ENCODE measurements at regions not wholly inside any gene's neighbourhood (a gene's known extent, or its start where the extent isn't known, plus 50 kb on each side); places are given as distances from the start of the nearest gene placed in this dataset.

GRCh38 chr4:107197121-107197520 is 161.0 kb upstream of the DKK2 start:
- H2AFZ ChIP-seq (ENCODE audit: low read length): no peak overlapping the region
- H3K36me3 ChIP-seq (ENCODE audit: control insufficient read depth, insufficient read depth, low read length): no peaks in the 10 kb centered on the region
- H3K9ac ChIP-seq (ENCODE audit: insufficient read depth, low read length): no peak overlapping the region
- H3K4me3 ChIP-seq (replicated peaks in 1 of 4; ENCODE audit: control extremely low read depth in 1 of 4, insufficient read depth in 1 of 4, low read depth in 3 of 4, low read length in 4 of 4): no peak overlapping the region
- no peaks in the 10 kb centered on the region for H3K4me1 ChIP-seq (ENCODE audit: control insufficient read depth, extremely low read depth, insufficient read depth, low read length)
- H3K27ac ChIP-seq (ENCODE audit: insufficient read depth, low read length): no peak overlapping the region
- no peaks in the 10 kb centered on the region for H4K20me1 ChIP-seq (ENCODE audit: control insufficient read depth, extremely low read depth, insufficient read depth, low read length)
- no peaks in the 10 kb centered on the region for H3K27me3 ChIP-seq (ENCODE audit: control insufficient read depth, insufficient read depth, low read length)
- no peak for TF ChIP-seq CTCF (conservative IDR thresholded peaks at IDR 0.05 in 1 of 2, IDR thresholded peaks at IDR 0.05 in 1 of 2; ENCODE audit: low read depth in 1 of 2, low read length in 2 of 2)
- no peak for TF ChIP-seq EZH2 (IDR thresholded peaks at IDR 0.05; ENCODE audit: low read length, missing control alignments)
- no peaks in the 10 kb centered on the region for H3K9me3 ChIP-seq (ENCODE audit: control insufficient read depth, insufficient read depth, low read depth, low read length)
- H3K79me2 ChIP-seq (ENCODE audit: control insufficient read depth, insufficient read depth, low read length): no peaks in the 10 kb centered on the region
- H3K4me2 ChIP-seq (ENCODE audit: extremely low read depth, insufficient read depth, low read length): no peak overlapping the region
- no peak for DNase-seq (ENCODE audit: low read depth in 2 of 2)

GRCh38 chr4:107196312-107196711 is 160.2 kb upstream of the DKK2 start:
- TF ChIP-seq EZH2 (IDR thresholded peaks at IDR 0.05; ENCODE audit: low read length, missing control alignments): no peak
- TF ChIP-seq CTCF (conservative IDR thresholded peaks at IDR 0.05 in 1 of 2, IDR thresholded peaks at IDR 0.05 in 1 of 2; ENCODE audit: low read depth in 1 of 2, low read length in 2 of 2): no peak
- Histone ChIP-seq H3K9ac (ENCODE audit: insufficient read depth, low read length) (no peak overlapping the region), H3K4me2 (ENCODE audit: extremely low read depth, insufficient read depth, low read length) (no peak overlapping the region)

GRCh38 chr4:107194005-107194404 is 157.9 kb upstream of the DKK2 start:
- no peak overlapping the region for H2AFZ ChIP-seq (ENCODE audit: low read length)
- H3K4me2 ChIP-seq (ENCODE audit: extremely low read depth, insufficient read depth, low read length): no peak overlapping the region
- no peaks in the 10 kb centered on the region for H3K27me3 ChIP-seq (ENCODE audit: control insufficient read depth, insufficient read depth, low read length)

More at GRCh38 chr4:107196312-107196711, 160.2 kb upstream of the DKK2 start:
- H3K36me3 ChIP-seq (ENCODE audit: control insufficient read depth, insufficient read depth, low read length): no peaks in the 10 kb centered on the region
- H3K27ac ChIP-seq (ENCODE audit: insufficient read depth, low read length): no peak overlapping the region
- DNase-seq (ENCODE audit: low read depth in 2 of 2): no peak
- H4K20me1 ChIP-seq (ENCODE audit: control insufficient read depth, extremely low read depth, insufficient read depth, low read length): no peaks in the 10 kb centered on the region
- no peaks in the 10 kb centered on the region for H3K27me3 ChIP-seq (ENCODE audit: control insufficient read depth, insufficient read depth, low read length)
- no peak overlapping the region for H3K4me3 ChIP-seq (replicated peaks in 1 of 4; ENCODE audit: control extremely low read depth in 1 of 4, insufficient read depth in 1 of 4, low read depth in 3 of 4, low read length in 4 of 4)
- no peak overlapping the region for H2AFZ ChIP-seq (ENCODE audit: low read length)
- no peaks in the 10 kb centered on the region for H3K4me1 ChIP-seq (ENCODE audit: control insufficient read depth, extremely low read depth, insufficient read depth, low read length)
- H3K9me3 ChIP-seq (ENCODE audit: control insufficient read depth, insufficient read depth, low read depth, low read length): no peaks in the 10 kb centered on the region
- no peaks in the 10 kb centered on the region for H3K79me2 ChIP-seq (ENCODE audit: control insufficient read depth, insufficient read depth, low read length)

More at GRCh38 chr4:107194005-107194404, 157.9 kb upstream of the DKK2 start:
- Histone ChIP-seq H4K20me1 (ENCODE audit: control insufficient read depth, extremely low read depth, insufficient read depth, low read length) (no peaks in the 10 kb centered on the region), H3K79me2 (ENCODE audit: control insufficient read depth, insufficient read depth, low read length) (no peaks in the 10 kb centered on the region), H3K4me3 (replicated peaks in 1 of 4; ENCODE audit: control extremely low read depth in 1 of 4, insufficient read depth in 1 of 4, low read depth in 3 of 4, low read length in 4 of 4) (no peak overlapping the region), H3K36me3 (ENCODE audit: control insufficient read depth, insufficient read depth, low read length) (no peaks in the 10 kb centered on the region), H3K9ac (ENCODE audit: insufficient read depth, low read length) (no peak overlapping the region), H3K27ac (ENCODE audit: insufficient read depth, low read length) (no peak overlapping the region), H3K4me1 (ENCODE audit: control insufficient read depth, extremely low read depth, insufficient read depth, low read length) (no peaks in the 10 kb centered on the region), H3K9me3 (ENCODE audit: control insufficient read depth, insufficient read depth, low read depth, low read length) (no peaks in the 10 kb centered on the region)
- DNase-seq (ENCODE audit: low read depth in 2 of 2): no peak
- TF ChIP-seq CTCF (conservative IDR thresholded peaks at IDR 0.05 in 1 of 2, IDR thresholded peaks at IDR 0.05 in 1 of 2; ENCODE audit: low read depth in 1 of 2, low read length in 2 of 2) (no peak), EZH2 (IDR thresholded peaks at IDR 0.05; ENCODE audit: low read length, missing control alignments) (no peak)
